HEK293 (cell line): ENCODE measurements at regions not wholly inside any gene's neighbourhood (a gene's known extent, or its start where the extent isn't known, plus 50 kb on each side); places are given as distances from the start of the nearest gene placed in this dataset.

Experiments
- OSR2 ChIP-seq: fragments of 450-650 bp; formaldehyde crosslinking; IDR thresholded peaks from 2 replicates; pipeline ENCODE4 v1.5.1; 2016; ENCODE audit warnings: missing biosample characterization, missing genetic modification characterization
- SP3 ChIP-seq: fragments of 450-650 bp; formaldehyde crosslinking; IDR thresholded peaks from 2 replicates; pipeline ENCODE4 v1.5.1; 2016; ENCODE audit warnings: missing biosample characterization, missing genetic modification characterization
- TCF7L2 ChIP-seq: IDR thresholded peaks from 2 replicates; pipeline ENCODE4 v1.6.1; 2011; ENCODE audit warnings: low read depth, mild to moderate bottlenecking, inconsistent platforms, low read length, moderate library complexity, borderline replicate concordance
- ZBTB17 ChIP-seq: fragments of 450-650 bp; formaldehyde crosslinking; IDR thresholded peaks from 2 replicates; pipeline ENCODE4 v1.5.1; 2016; ENCODE audit warnings: missing biosample characterization, missing genetic modification characterization
- ZNF169 ChIP-seq: fragments of 450-650 bp; formaldehyde crosslinking; IDR thresholded peaks from 2 replicates; pipeline ENCODE4 v1.5.1; 2016; ENCODE audit warnings: missing biosample characterization, missing genetic modification characterization
- ZNF19 ChIP-seq: fragments of 450-650 bp; formaldehyde crosslinking; IDR thresholded peaks from 2 replicates; pipeline ENCODE4; 2016; ENCODE audit warnings: missing biosample characterization, missing genetic modification characterization, low read depth
- ZNF202 ChIP-seq: fragments of 450-650 bp; formaldehyde crosslinking; IDR thresholded peaks from 2 replicates; pipeline ENCODE4 v1.5.1; 2016; ENCODE audit warnings: missing biosample characterization, missing genetic modification characterization, borderline replicate concordance
- ZNF274 ChIP-seq, 2 experiments: fragments of 200-500 bp in 1 of 2; fragments of 450-650 bp in 1 of 2; sonication (Bioruptor generic) in 1 of 2; formaldehyde crosslinking in 1 of 2; IDR thresholded peaks; 2 replicates each; pipeline versions ENCODE4 v1.5.1 to v1.6.1; 2014 to 2016; ENCODE audit warnings: borderline replicate concordance in 1 of 2, inconsistent platforms in 1 of 2, low read length in 1 of 2, missing biosample characterization in 1 of 2, missing genetic modification characterization in 1 of 2
- ZNF350 ChIP-seq: fragments of 450-650 bp; formaldehyde crosslinking; IDR thresholded peaks from 2 replicates; pipeline ENCODE4 v1.5.0; 2017; ENCODE audit warnings: missing biosample characterization, mild to moderate bottlenecking, missing genetic modification characterization
- ZNF530 ChIP-seq: fragments of 450-650 bp; formaldehyde crosslinking; IDR thresholded peaks from 2 replicates; pipeline ENCODE4 v1.5.1; 2016; ENCODE audit warnings: low read depth, missing biosample characterization, missing genetic modification characterization
- ZNF629 ChIP-seq: fragments of 450-650 bp; formaldehyde crosslinking; IDR thresholded peaks from 2 replicates; pipeline ENCODE4 v1.5.1; 2017; ENCODE audit warnings: missing biosample characterization, missing genetic modification characterization
- TF ChIP-seq, protein P1 (sequence below): fragments of 450-650 bp; formaldehyde crosslinking; IDR thresholded peaks from 2 replicates; pipeline ENCODE4 v1.5.1; 2016; ENCODE audit warnings: missing biosample characterization, missing genetic modification characterization
- TF ChIP-seq, protein P2 (sequence below): fragments of 450-650 bp; formaldehyde crosslinking; IDR thresholded peaks from 2 replicates; pipeline ENCODE4 v1.5.1; 2016; ENCODE audit warnings: missing biosample characterization, missing genetic modification characterization
- TF ChIP-seq, protein P3 (sequence below): fragments of 450-650 bp; formaldehyde crosslinking; optimal IDR thresholded peaks from 2 replicates; pipeline ENCODE3; 2016; ENCODE audit warnings: missing biosample characterization, mild to moderate bottlenecking, missing genetic modification characterization

DNA sequence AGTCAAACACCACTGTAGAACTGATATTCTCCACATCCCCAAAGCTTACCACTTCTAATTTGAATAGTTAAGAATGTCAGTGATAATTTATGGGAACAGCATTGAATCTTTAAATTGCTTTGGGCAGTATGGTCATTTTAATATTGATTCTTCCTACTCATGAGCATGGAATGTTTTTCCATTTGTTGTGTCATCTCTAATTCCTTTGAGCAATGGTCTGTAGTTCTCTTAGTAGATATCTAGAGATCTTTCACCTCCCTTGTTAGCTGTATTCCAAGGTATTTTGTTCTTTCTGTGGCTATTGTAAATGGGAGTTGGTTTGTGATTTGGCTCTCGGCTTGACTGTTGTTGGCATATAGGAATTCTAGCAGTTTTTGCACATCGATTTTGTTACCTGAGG is 1341.8 kb upstream of the CDH9 start:
- TF ChIP-seq ZNF202 (tag by site-specific recombination) = no peak
- no peak for TF ChIP-seq ZNF19
- TF ChIP-seq TCF7L2 = no peak
- TF ChIP-seq, protein P1, sequence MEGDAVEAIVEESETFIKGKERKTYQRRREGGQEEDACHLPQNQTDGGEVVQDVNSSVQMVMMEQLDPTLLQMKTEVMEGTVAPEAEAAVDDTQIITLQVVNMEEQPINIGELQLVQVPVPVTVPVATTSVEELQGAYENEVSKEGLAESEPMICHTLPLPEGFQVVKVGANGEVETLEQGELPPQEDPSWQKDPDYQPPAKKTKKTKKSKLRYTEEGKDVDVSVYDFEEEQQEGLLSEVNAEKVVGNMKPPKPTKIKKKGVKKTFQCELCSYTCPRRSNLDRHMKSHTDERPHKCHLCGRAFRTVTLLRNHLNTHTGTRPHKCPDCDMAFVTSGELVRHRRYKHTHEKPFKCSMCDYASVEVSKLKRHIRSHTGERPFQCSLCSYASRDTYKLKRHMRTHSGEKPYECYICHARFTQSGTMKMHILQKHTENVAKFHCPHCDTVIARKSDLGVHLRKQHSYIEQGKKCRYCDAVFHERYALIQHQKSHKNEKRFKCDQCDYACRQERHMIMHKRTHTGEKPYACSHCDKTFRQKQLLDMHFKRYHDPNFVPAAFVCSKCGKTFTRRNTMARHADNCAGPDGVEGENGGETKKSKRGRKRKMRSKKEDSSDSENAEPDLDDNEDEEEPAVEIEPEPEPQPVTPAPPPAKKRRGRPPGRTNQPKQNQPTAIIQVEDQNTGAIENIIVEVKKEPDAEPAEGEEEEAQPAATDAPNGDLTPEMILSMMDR (tag by site-specific recombination) = no peak
- TF ChIP-seq ZNF274 (IDR thresholded peaks at IDR 0.05; ENCODE audit: low read length) = no peak
- TF ChIP-seq ZNF274 (tag by site-specific recombination; IDR thresholded peaks at IDR 0.05; ENCODE audit: borderline replicate concordance) = no peak
- no peak for TF ChIP-seq ZNF350 (tag by site-specific recombination)
- TF ChIP-seq, protein P2, sequence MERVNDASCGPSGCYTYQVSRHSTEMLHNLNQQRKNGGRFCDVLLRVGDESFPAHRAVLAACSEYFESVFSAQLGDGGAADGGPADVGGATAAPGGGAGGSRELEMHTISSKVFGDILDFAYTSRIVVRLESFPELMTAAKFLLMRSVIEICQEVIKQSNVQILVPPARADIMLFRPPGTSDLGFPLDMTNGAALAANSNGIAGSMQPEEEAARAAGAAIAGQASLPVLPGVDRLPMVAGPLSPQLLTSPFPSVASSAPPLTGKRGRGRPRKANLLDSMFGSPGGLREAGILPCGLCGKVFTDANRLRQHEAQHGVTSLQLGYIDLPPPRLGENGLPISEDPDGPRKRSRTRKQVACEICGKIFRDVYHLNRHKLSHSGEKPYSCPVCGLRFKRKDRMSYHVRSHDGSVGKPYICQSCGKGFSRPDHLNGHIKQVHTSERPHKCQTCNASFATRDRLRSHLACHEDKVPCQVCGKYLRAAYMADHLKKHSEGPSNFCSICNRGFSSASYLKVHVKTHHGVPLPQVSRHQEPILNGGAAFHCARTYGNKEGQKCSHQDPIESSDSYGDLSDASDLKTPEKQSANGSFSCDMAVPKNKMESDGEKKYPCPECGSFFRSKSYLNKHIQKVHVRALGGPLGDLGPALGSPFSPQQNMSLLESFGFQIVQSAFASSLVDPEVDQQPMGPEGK (tag by site-specific recombination) = no peak
- TF ChIP-seq, protein P3, sequence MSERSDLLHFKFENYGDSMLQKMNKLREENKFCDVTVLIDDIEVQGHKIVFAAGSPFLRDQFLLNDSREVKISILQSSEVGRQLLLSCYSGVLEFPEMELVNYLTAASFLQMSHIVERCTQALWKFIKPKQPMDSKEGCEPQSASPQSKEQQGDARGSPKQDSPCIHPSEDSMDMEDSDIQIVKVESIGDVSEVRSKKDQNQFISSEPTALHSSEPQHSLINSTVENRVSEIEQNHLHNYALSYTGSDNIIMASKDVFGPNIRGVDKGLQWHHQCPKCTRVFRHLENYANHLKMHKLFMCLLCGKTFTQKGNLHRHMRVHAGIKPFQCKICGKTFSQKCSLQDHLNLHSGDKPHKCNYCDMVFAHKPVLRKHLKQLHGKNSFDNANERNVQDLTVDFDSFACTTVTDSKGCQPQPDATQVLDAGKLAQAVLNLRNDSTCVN (tag by site-specific recombination) = no peak
- no peak for TF ChIP-seq OSR2 (tag by site-specific recombination)
- no peak for TF ChIP-seq SP3 (tag by site-specific recombination)
- no peak for TF ChIP-seq ZNF530 (tag by site-specific recombination)
- no peak for TF ChIP-seq ZNF169 (tag by site-specific recombination)
- no peak for TF ChIP-seq ZBTB17
- TF ChIP-seq ZNF629 (tag by site-specific recombination) = no peak
